H1 (cell line): ENCODE measurements at regions not wholly inside any gene's neighbourhood (a gene's known extent, or its start where the extent isn't known, plus 50 kb on each side); places are given as distances from the start of the nearest gene placed in this dataset.

Experiments
- GTF2F1 ChIP-seq: IDR thresholded peaks from 2 replicates; pipeline ENCODE4 v1.6.1; 2012; ENCODE audit warnings: low read depth, low read length, improper control_type of control experiment, borderline replicate concordance
- KDM4A ChIP-seq: IDR thresholded peaks from one replicate; pipeline ENCODE4 v1.7.1; 2012; ENCODE audit warnings: low read depth, mild to moderate bottlenecking, moderate library complexity, low read length, inconsistent platforms; ENCODE audit not compliant: severe bottlenecking
- RXRA ChIP-seq: IDR thresholded peaks from 2 replicates; pipeline ENCODE4 v1.6.1; 2011; ENCODE audit warnings: low read depth, mild to moderate bottlenecking, low read length, moderate library complexity; ENCODE audit not compliant: insufficient read depth
- SUZ12 ChIP-seq: fragments of 200-600 bp; sonication (generic); IDR thresholded peaks from 2 replicates; pipeline ENCODE4 v1.6.1; 2012; ENCODE audit warnings: mild to moderate bottlenecking, inconsistent platforms, low read length, moderate library complexity, mixed read lengths
- TEAD4 ChIP-seq: IDR thresholded peaks from 2 replicates; pipeline ENCODE4 v1.6.1; 2012; ENCODE audit warnings: low read depth, low read length, inconsistent platforms, mixed read lengths

- no peak for TF ChIP-seq GTF2F1
- TF ChIP-seq SUZ12 = no peak
- TF ChIP-seq KDM4A = no peak
- TF ChIP-seq RXRA = no peak
- TF ChIP-seq TEAD4 = no peak
These were observed 246.3 kb upstream of the KLF4 start (continued) for GRCh38 chr9:107735821-107736220.
